SH-SY5Y (cell line): ENCODE measurements at regions not wholly inside any gene's neighbourhood (a gene's known extent, or its start where the extent isn't known, plus 50 kb on each side); places are given as distances from the start of the nearest gene placed in this dataset.

ENCODE experiments used
- GATA2 ChIP-seq: IDR thresholded peaks from 2 replicates; pipeline ENCODE4 v1.6.1; 2011; ENCODE audit warnings: mild to moderate bottlenecking, low read depth, low read length
- GATA3 ChIP-seq: IDR thresholded peaks from 2 replicates; pipeline ENCODE4 v1.6.1; 2011; ENCODE audit warnings: low read depth, mild to moderate bottlenecking, low read length, moderate library complexity

- TF ChIP-seq GATA2 (no peak), GATA3 (no peak)
Observed at GRCh38 chr3:23656821-23657220, 148.9 kb upstream of the UBE2E1 start.

DNA sequence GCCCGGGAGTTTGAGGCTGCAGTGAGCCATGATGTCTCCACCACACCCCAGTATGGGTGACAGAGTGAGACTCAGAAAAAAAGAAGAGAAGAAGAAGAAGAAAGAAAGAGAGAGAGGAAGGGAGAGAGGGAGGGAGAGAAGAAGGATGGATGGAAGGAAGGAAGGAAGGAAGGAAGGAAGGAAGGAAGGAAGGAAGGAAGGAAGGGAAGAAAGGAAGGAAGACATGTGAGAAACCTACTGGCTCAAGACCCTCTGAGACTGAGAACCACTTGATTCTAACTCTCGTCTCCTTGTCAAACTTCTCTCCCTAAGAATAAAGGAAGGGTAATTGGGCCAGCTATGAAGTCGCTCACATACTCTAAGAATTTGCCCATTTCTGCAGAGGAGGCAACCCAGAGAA is 148.1 kb upstream of the UBE2E1 start:
- TF ChIP-seq GATA2 (no peak), GATA3 (no peak)

DNA sequence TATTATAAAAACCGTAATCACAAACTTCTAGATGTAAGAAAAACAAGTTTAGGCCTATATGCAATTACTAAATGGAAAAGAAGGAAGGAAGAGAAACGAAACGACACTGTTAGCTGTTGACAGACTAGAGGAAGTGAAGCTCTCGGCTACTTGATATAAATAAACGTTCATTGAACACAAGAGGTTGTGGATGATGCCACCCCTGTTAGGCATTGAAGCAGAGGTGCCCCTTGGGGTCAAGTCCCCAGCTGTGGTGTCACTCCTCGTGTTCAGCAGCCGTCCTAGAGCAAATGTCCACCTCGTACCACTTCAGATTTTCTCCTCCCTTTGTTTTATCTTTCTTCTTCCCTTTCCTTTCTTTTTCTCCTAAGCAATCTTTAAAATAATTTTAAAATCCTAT is 146.5 kb upstream of the UBE2E1 start:
- no peak for TF ChIP-seq GATA3
- no peak for TF ChIP-seq GATA2

DNA sequence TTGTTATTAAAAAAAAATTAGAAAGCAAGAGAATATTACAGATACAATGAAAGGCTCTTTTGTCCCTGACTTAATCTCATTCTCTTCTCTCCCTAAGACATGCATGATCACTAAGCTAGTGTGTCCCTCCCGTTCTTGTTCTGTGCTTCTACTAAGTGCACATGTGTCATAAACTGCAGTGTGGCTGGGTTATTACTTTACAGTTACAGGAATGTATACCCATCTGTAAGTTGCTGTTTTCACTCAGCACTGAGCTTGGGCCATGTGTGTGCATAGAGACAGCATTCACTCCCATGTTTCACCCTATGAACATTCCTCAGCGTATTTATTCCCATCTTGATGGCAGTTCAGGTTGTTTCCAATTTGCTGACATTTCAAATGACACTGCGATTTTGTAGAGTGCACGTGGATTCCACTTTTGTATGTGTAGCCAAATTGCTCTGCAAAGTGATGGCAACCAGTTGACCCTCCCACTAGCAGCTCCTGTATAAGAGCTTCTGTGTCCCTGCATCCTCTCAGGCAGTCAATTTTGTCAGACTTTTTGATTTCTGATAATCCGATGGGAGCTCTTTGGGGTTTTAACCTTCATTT is 145.8 kb upstream of the UBE2E1 start:
- TF ChIP-seq GATA3 (no peak), GATA2 (no peak)

DNA sequence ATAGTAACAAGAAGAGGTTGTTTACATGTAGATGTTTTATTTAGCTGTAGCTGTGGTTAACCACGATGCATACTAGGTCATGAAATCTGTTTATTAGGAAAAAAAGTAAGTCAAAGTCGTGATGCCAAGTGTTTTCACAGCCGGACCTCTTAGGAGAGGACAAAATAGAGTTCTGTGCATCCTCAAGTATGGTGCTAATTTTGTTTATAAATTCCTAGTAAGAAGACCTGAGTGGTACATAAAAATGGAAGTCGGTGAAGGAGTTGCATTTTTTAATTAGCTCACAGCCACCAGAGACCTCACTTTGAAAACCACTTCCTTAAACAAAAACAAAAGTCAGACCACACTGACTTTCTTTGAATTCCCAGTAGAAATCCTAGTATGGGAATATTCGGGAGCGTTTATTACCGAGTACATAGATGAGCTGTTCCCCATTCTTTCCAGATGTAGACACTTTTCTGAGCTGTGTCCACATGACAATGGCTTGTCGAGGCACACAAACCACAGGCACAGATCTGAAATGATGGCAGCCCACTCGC is 143.6 kb upstream of the UBE2E1 start:
- TF ChIP-seq GATA3: no peak
- no peak for TF ChIP-seq GATA2

DNA sequence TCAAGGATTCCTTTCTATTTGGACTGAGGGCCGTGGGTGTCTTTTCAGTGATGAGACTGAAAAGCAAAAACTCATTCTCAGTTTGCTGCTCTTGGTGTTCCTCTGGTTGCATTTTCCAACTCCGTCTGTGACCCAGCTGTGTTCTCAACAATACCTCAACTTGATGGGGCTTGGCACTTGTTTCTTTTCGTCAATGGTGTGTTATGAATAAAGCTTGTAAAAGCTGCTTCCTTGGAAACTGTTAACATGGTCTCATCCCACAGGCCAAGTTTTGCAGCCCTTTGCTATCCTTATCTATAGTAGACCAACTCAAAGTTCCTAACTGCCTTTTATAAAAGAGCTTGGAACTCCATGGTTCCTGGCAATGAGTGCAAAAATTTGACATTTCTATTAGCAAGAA is 142.5 kb upstream of the UBE2E1 start:
- TF ChIP-seq GATA2: no peak
- no peak for TF ChIP-seq GATA3

GRCh38 chr3:23663661-23664186 is 142.0 kb upstream of the UBE2E1 start:
- TF ChIP-seq GATA3 (no peak), GATA2 (no peak)

DNA sequence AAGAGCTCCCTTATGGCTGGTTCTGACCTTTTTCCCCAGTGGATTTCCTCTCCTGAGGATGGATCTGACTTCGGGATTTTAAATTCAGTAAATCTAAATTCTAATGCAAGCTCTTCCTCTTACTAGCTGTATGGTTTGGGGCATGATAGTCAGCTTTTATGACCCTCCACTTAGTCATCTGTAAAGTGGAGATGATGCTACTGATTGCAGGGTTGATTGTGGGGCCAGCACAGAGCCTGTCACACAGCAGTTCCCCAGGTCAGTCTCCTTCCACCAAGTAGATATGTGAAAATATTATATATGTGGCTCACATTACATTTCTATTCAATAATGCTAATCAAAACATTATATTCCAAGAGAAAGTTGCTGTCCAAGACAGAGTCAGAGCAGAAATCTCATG is 141.3 kb upstream of the UBE2E1 start:
- TF ChIP-seq GATA3 (no peak), GATA2 (no peak)

- no peak for TF ChIP-seq GATA3
- TF ChIP-seq GATA2: no peak
Observed at GRCh38 chr3:23665741-23666140, 140.0 kb upstream of the UBE2E1 start.

GRCh38 chr3:23666818-23667217 is 138.9 kb upstream of the UBE2E1 start:
- TF ChIP-seq GATA2 (no peak), GATA3 (no peak)

GRCh38 chr3:23667536-23668429 is 138.0 kb upstream of the UBE2E1 start:
- TF ChIP-seq GATA3 (no peak), GATA2 (no peak)

- no peak for TF ChIP-seq GATA3
- no peak for TF ChIP-seq GATA2
Observed at GRCh38 chr3:23668430-23668904, 137.3 kb upstream of the UBE2E1 start.

GRCh38 chr3:23669541-23670255 is 136.1 kb upstream of the UBE2E1 start:
- no peak for TF ChIP-seq GATA2
- TF ChIP-seq GATA3: no peak

DNA sequence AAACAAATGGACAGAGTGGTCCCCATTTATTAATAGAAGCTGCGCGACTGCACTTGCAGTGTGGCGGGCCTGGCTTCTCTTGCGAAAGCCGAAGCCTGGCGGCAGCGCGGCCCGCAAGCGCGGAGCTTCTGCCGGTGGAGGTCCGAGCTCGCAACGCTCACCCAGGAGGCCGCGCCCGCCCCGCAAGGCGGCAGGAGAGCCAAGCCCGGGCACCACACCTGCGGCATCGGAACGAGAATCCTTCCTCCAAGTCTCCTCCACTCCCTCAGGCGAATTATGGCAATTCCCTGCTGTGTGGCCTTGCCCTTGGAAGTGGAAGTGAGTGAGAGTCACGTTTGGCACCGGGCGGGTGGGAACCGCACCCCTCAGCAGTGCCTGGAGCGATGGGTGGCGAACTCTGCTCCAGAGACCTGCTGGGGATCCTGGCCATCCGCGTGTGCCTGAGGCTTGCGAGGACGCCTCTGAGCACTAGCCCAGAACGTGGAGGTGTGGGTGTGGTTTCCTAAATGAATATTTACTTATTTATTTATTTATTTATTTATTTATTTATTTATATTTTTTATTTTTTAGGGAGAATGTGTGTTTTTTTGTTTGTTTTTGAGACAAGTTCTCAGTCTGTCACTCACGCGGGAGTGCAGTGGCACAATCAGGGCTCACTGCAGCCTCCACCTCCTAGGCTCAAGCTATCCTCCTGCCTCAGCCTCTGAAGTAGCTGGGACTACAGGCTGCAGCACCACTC is 133.7 kb upstream of the UBE2E1 start:
- TF ChIP-seq GATA3 (no peak), GATA2 (no peak)
